ENCODE measurements at regions not wholly inside any gene's neighbourhood (a gene's known extent, or its start where the extent isn't known, plus 50 kb on each side); places are given as distances from the start of the nearest gene placed in this dataset.
"Not testable (repeated sequence)": the region's sequence is repeated elsewhere in the genome, so short reads cannot be mapped to it uniquely, and the experiment has no call there.

DNA sequence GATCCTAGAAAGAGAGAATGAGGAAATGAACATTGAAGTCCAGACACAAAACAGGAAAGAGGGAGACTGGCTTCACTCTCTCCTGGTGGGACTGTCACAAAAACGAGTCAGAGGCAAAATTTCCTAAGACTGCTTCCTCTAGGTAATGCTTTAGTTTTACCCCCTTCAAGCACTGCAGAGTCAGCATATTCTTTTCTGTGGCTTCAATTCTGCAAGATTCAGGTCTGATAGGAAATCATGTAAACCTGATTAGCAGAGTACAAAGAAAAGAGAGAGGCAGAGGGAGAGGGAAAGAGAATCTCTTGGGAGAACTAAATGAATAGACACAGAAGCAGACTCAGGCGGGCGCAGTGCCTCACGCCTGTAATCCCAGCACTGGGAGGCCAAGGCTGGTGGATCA is 145.7 kb upstream of the VKORC1L1 start:
- TF ChIP-seq, protein P1, sequence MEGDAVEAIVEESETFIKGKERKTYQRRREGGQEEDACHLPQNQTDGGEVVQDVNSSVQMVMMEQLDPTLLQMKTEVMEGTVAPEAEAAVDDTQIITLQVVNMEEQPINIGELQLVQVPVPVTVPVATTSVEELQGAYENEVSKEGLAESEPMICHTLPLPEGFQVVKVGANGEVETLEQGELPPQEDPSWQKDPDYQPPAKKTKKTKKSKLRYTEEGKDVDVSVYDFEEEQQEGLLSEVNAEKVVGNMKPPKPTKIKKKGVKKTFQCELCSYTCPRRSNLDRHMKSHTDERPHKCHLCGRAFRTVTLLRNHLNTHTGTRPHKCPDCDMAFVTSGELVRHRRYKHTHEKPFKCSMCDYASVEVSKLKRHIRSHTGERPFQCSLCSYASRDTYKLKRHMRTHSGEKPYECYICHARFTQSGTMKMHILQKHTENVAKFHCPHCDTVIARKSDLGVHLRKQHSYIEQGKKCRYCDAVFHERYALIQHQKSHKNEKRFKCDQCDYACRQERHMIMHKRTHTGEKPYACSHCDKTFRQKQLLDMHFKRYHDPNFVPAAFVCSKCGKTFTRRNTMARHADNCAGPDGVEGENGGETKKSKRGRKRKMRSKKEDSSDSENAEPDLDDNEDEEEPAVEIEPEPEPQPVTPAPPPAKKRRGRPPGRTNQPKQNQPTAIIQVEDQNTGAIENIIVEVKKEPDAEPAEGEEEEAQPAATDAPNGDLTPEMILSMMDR (IDR thresholded peaks at IDR 0.05): not testable (repeated sequence)
- not testable (repeated sequence) for TF ChIP-seq POLR2AphosphoS5, POLR2A (IDR thresholded peaks at IDR 0.05)

Measured in prostate gland (tissue), 2 donors.